Chondrocyte (in vitro differentiated cells): ENCODE measurements at regions not wholly inside any gene's neighbourhood (a gene's known extent, or its start where the extent isn't known, plus 50 kb on each side); places are given as distances from the start of the nearest gene placed in this dataset.

Experiments
- DNase-seq: peaks from one replicate; pipeline ENCODE4 v3.0.0; 2021; ENCODE audit warnings: mixed read lengths, low spot score
- H3K27ac Mint-ChIP-seq: one replicate; pipeline ENCODE4 v1.8.0; 2021; ENCODE audit warnings: mild to moderate bottlenecking, moderate library complexity, mixed read lengths; ENCODE audit not compliant: unreplicated experiment
- H3K27me3 Mint-ChIP-seq: 2 replicates; pipeline ENCODE4 v1.8.0; 2021; ENCODE audit warnings: low read depth, mixed read lengths
- H3K36me3 Mint-ChIP-seq: 2 replicates; pipeline ENCODE4 v1.8.0; 2021; ENCODE audit warnings: low read depth, mixed read lengths
- H3K4me1 Mint-ChIP-seq: 2 replicates; pipeline ENCODE4 v1.8.0; 2021; ENCODE audit warnings: low read depth, mild to moderate bottlenecking, mixed read lengths
- H3K4me3 Mint-ChIP-seq: one replicate; pipeline ENCODE4 v1.8.0; 2021; ENCODE audit warnings: mild to moderate bottlenecking, moderate library complexity, mixed read lengths; ENCODE audit not compliant: unreplicated experiment
- H3K9me3 Mint-ChIP-seq: 2 replicates; pipeline ENCODE4 v1.8.0; 2021; ENCODE audit warnings: low read depth, mixed read lengths
- CTCF ChIP-seq: fragments of 200-600 bp; sonication (generic); IDR thresholded peaks from 2 replicates; pipeline ENCODE4 v1.5.0; 2021; ENCODE audit warnings: antibody characterized with exemption, mild to moderate bottlenecking, moderate library complexity

DNA sequence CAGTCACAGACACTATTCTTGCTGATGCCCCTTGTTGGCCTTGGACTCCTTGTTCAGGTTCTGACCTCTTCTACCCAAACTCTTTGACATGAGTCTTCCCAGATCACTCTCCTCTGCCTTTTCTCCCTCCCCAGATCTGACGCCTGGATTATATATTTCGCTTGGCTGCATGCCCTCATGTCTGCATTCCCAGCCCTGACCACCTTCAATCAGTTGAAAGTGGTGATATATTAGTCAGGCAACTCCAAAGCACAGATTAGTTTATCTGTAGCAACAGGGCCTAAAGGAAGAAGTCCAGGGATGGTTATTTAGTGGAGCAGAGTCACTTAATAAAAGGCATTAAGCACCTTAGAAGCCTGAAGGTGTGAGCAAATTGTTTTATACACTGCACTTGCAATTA, 110.0 kb upstream of the GUCA2B start:
- no peaks in the 10 kb centered on the region for H3K4me1 Mint-ChIP-seq
- peaks cover 25% of the 10 kb centered on the region for H3K27me3 Mint-ChIP-seq
- no peak for DNase-seq
- no peak overlapping the region for H3K27ac Mint-ChIP-seq
- no peaks in the 10 kb centered on the region for H3K36me3 Mint-ChIP-seq
- TF ChIP-seq CTCF = no peak
- no peaks in the 10 kb centered on the region for H3K9me3 Mint-ChIP-seq
- H3K4me3 Mint-ChIP-seq = no peak overlapping the region

DNA sequence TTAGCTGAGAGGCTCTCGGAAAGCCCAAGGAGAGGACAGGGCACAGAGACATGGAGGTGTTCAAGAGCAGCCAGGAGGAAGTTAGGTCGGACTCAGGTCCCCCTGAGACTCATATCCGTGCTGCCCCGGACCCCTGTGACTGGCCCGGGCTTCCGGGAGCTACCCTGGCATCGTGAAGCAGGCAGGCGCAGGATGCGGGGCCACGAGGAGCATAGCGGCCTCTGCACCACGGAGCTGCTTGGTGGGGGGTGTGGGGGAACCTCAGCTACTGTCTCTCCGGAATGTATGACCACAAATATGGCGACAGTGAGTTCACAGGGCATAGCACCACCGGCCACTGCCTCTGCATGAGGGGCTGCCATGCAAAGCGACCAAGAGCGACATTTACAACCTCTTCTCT, 112.2 kb upstream of the GUCA2B start:
- no peak for TF ChIP-seq CTCF
- Mint-ChIP-seq H3K4me1 (peaks cover 2% of the 10 kb centered on the region), H3K4me3 (no peak overlapping the region), H3K36me3 (no peaks in the 10 kb centered on the region), H3K27ac (no peak overlapping the region), H3K9me3 (no peaks in the 10 kb centered on the region), H3K27me3 (peaks cover 16% of the 10 kb centered on the region)
- DNase-seq = no peak

GRCh38 chr1:42040159-42040558, 113.1 kb upstream of the GUCA2B start:
- Mint-ChIP-seq H3K4me3 (no peak overlapping the region), H3K4me1 (peaks cover 2% of the 10 kb centered on the region), H3K27me3 (peaks cover 12% of the 10 kb centered on the region), H3K27ac (no peak overlapping the region), H3K9me3 (no peaks in the 10 kb centered on the region), H3K36me3 (no peaks in the 10 kb centered on the region)
- TF ChIP-seq CTCF = no peak
- DNase-seq = no peak

DNA sequence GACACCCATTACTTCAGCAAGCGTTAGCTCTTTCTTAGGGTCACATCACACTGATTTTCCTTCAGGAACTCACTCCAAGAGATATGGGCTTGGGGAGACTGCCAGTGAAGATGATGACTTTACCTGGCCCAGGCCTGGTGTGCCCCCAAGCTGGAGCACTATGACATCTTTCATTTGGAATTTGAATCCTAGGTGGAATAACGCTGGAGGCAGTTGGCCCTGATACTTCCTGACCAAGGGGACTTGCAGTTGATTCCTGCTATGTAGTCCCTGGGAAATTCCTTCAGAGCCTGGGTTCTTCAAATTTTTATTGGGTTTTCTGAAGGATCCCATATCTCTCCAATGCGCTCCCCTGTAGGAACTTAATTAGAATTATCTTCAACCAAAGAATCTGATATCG, 114.9 kb upstream of the GUCA2B start:
- Mint-ChIP-seq H3K27ac (no peak overlapping the region), H3K27me3 (peaks cover 6% of the 10 kb centered on the region), H3K9me3 (no peaks in the 10 kb centered on the region), H3K4me3 (no peak overlapping the region), H3K4me1 (peaks cover 10% of the 10 kb centered on the region), H3K36me3 (no peaks in the 10 kb centered on the region)
- no peak for DNase-seq
- TF ChIP-seq CTCF = no peak

DNA sequence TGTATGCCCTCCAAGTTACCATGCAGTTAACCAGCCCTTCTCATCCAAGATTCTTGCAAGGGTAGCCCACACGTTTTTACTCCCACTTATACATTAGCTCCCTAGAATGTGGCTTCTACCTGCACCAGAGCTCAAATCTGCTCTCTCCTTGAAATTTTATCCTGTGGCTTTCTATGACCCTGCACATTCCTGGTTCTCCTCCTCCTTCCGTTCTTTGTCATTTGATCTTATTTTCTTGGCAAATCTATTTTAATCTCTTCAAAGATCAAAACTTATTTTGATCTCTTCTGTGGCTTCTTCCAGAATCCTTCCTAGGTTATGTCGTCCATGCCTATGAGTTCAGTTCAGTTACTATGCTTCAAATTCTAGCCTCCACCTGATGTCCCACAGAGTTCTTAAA, 115.6 kb upstream of the GUCA2B start:
- peaks cover 10% of the 10 kb centered on the region for H3K4me1 Mint-ChIP-seq
- no peak overlapping the region for H3K4me3 Mint-ChIP-seq
- no peak for TF ChIP-seq CTCF
- no peak for DNase-seq
- H3K36me3 Mint-ChIP-seq = no peaks in the 10 kb centered on the region
- no peaks in the 10 kb centered on the region for H3K9me3 Mint-ChIP-seq
- peaks cover 9% of the 10 kb centered on the region for H3K27me3 Mint-ChIP-seq
- no peak overlapping the region for H3K27ac Mint-ChIP-seq
